DND-41 (cell line): ENCODE measurements at regions not wholly inside any gene's neighbourhood (a gene's known extent, or its start where the extent isn't known, plus 50 kb on each side); places are given as distances from the start of the nearest gene placed in this dataset.
"Not testable (repeated sequence)": the region's sequence is repeated elsewhere in the genome, so short reads cannot be mapped to it uniquely, and the experiment has no call there.

Experiments
- EZH2 ChIP-seq: IDR thresholded peaks from 3 replicates; pipeline ENCODE4 v1.6.1; 2012; ENCODE audit warnings: borderline replicate concordance, low read depth, mild to moderate bottlenecking, moderate library complexity, low read length, inconsistent platforms; ENCODE audit not compliant: severe bottlenecking
- TF ChIP-seq, protein P1 (sequence below): IDR thresholded peaks from 2 replicates; pipeline ENCODE4 v1.5.1; 2012; ENCODE audit warnings: borderline replicate concordance, low read length, moderate library complexity, mild to moderate bottlenecking; ENCODE audit not compliant: poor library complexity, severe bottlenecking; ENCODE audit errors: extremely low read depth

DNA sequence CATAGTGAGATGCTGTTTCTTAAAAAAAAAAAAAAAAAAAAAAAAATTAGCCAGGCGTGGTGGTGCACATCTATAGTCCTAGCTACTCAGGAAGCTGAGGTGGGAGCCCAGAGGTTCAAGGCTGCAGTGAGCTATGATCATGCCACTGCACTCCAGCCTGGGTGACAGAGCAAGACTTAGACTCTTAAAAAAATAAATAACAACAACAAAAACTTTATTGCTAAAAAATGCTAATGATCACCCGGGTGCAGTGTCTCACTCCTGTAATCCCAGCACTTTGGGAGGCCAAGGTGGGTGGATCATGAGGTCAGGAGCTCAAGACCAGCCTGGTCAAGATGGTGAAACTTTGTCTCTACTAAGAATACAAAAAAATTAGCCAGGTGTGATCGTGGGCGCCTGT lies 119.5 kb upstream of the RAB4A start:
- TF ChIP-seq, protein P1, sequence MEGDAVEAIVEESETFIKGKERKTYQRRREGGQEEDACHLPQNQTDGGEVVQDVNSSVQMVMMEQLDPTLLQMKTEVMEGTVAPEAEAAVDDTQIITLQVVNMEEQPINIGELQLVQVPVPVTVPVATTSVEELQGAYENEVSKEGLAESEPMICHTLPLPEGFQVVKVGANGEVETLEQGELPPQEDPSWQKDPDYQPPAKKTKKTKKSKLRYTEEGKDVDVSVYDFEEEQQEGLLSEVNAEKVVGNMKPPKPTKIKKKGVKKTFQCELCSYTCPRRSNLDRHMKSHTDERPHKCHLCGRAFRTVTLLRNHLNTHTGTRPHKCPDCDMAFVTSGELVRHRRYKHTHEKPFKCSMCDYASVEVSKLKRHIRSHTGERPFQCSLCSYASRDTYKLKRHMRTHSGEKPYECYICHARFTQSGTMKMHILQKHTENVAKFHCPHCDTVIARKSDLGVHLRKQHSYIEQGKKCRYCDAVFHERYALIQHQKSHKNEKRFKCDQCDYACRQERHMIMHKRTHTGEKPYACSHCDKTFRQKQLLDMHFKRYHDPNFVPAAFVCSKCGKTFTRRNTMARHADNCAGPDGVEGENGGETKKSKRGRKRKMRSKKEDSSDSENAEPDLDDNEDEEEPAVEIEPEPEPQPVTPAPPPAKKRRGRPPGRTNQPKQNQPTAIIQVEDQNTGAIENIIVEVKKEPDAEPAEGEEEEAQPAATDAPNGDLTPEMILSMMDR: not testable (repeated sequence)
- not testable (repeated sequence) for TF ChIP-seq EZH2
